GM12873 (cell line): ENCODE measurements at regions not wholly inside any gene's neighbourhood (a gene's known extent, or its start where the extent isn't known, plus 50 kb on each side); places are given as distances from the start of the nearest gene placed in this dataset.

Experiments
- TF ChIP-seq, protein P1 (sequence below): IDR thresholded peaks from 2 replicates; pipeline ENCODE4 v1.5.1; 2012; ENCODE audit warnings: low read depth, mild to moderate bottlenecking, moderate library complexity, low read length, control low read depth; ENCODE audit not compliant: insufficient read depth; ENCODE audit errors: missing control alignments

DNA sequence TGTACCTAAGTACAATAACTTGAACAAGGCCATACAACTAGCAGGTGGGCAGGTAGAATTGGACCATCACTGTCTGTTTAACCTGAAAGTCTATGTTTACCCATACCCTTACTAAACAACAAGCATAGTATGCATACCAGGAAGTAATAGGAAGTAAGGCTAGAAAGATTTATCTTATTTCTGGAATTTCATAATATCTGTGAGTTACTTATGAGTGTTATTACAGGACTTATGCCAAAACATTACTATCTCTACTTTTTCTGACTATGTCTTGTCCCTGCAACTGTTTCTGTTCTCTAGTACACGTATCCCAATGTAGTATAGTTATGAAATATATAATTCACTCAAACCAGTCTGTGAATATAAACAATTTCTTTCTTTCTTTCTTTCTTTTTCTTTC lies 1400.8 kb upstream of the TENM4 start:
- TF ChIP-seq, protein P1, sequence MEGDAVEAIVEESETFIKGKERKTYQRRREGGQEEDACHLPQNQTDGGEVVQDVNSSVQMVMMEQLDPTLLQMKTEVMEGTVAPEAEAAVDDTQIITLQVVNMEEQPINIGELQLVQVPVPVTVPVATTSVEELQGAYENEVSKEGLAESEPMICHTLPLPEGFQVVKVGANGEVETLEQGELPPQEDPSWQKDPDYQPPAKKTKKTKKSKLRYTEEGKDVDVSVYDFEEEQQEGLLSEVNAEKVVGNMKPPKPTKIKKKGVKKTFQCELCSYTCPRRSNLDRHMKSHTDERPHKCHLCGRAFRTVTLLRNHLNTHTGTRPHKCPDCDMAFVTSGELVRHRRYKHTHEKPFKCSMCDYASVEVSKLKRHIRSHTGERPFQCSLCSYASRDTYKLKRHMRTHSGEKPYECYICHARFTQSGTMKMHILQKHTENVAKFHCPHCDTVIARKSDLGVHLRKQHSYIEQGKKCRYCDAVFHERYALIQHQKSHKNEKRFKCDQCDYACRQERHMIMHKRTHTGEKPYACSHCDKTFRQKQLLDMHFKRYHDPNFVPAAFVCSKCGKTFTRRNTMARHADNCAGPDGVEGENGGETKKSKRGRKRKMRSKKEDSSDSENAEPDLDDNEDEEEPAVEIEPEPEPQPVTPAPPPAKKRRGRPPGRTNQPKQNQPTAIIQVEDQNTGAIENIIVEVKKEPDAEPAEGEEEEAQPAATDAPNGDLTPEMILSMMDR, result no peak

DNA sequence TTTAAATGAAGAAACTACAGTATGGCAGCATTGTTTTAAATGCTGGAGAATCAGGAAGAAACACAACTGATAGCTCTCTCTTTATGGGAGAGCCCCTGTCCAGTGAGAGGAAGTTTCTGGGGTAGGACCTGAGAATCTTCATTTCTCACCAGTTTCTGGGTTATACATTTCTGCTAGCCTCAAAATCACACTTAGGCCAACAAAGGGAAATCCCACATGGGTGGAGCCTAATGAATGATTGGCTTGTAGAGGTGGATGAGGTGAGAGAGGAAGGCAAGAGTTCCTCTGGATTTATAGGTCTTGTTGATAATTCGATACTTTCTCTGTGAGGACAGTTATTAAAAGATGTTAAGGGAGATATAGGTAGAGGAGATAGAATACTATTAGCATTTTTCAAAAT lies 1397.3 kb upstream of the TENM4 start:
- TF ChIP-seq, protein P1, result no peak

DNA sequence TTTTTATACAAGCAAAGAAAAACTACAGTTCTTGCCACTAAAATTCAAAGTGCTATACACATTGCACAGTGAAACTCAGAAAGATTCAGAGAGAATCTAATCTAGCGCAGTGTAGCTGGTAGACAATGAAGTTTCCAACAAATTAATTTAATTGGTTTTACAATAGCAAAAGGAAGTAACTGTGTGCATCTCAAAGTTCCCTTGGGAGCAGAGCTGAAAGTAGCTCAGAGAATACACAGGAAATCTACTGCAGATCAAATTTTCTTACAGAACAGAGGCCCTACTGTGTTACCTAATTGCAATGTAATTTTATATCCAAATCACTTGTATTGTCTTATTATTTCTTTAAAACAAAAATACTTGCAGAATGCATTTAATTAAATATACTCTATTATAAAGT lies 1396.2 kb upstream of the TENM4 start:
- TF ChIP-seq, protein P1, result no peak

DNA sequence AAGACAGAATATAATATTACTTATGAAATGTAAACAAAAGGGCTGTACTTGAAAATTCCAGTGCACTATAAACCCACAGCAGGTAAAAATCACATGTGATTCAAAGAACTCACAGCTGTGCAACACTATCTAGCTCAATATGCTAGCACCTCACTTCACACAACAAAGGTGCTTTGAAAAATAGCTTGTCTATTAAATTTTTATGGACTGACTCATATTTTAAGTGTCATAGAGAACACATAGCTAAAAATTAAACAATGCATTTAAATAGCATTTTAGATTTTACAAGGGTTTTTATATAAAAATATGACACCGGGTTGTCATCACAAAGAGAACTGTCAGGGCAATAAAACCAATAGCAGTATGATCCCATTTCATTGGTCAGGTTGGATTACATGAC lies 1390.5 kb upstream of the TENM4 start:
- TF ChIP-seq, protein P1, result no peak

DNA sequence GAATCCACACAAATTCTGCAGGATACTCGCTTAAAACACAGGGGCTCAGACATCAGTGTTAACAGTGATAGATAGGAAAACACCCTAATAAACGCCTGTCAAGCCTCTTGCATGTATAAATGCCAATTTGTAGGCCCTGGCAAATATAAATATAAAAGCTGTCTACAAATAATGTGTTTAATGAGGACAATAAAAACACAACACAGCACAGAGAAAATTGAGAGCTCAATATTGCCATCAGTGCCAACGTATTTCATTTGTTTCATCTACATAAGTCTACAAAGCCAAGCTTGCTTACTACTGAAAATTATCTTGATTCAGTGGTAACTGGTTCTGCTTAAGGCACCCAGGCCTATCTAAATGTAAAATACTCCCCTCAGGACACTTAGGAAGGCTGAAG lies 1387.0 kb upstream of the TENM4 start:
- TF ChIP-seq, protein P1, result no peak

DNA sequence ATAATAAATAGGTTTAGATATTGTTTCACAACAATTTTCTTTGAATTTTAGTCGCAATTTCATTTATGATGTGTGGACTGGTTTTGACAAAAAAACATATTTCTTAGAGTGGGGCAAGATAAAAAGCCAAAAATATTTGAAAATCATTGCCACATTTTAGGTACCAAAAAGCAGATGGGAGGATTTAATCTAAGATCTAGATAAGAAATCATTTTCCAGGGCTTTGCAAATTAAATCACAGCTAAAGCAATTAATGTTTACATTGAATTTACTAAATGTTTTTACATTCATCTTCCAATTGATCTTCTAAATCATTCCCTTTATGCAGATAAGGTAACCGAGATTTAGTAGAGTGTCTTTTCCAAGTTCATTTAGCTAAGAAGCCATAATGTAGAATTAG lies 1386.0 kb upstream of the TENM4 start:
- TF ChIP-seq, protein P1, result no peak

DNA sequence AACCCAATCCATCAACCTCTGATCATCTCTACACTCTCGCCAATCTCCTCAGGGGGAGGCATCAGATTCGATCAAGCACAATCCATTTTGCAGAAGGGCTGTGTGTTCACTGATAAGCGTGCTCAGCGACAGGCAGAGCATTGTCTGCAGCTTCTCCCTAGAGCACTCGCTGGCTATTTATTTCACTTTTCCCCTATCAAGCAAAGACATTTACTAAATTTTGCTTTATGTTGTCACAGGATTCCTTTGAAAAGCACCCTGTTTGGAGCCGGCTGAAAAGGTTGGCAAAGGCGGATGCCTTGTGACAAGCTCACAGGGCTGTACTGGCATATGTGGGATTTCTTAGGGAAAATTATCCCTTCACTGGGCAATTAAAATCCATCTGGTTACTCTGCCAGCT lies 1381.5 kb upstream of the TENM4 start:
- TF ChIP-seq, protein P1, result no peak
